Bronchial epithelial cell (primary cell): ENCODE measurements at regions not wholly inside any gene's neighbourhood (a gene's known extent, or its start where the extent isn't known, plus 50 kb on each side); places are given as distances from the start of the nearest gene placed in this dataset.

ENCODE experiments used
- DNase-seq: peaks from one replicate; pipeline ENCODE4 v3.0.0-alpha.2; 2010; ENCODE audit warnings: low read depth
- FAIRE-seq: peaks from 2 replicates; lab custom pipeline; 2011; peaks lifted over from hg19 to GRCh38; lab: Jason Lieb, UNC
- H3K27me3 ChIP-seq: 2 replicates; pipeline ENCODE4 v1.5.1; 2011; ENCODE audit warnings: low read length; ENCODE audit not compliant: control insufficient read depth, insufficient read depth
- H3K36me3 ChIP-seq: 2 replicates; pipeline ENCODE4 v1.5.1; 2011; ENCODE audit warnings: low read length; ENCODE audit not compliant: control insufficient read depth, insufficient read depth
- H3K4me3 ChIP-seq: 2 replicates; pipeline ENCODE4 v1.5.1; 2011; ENCODE audit warnings: mild to moderate bottlenecking, low read depth, low read length, control low read depth
- TF ChIP-seq, protein P1 (sequence below): IDR thresholded peaks from 2 replicates; pipeline ENCODE4 v1.5.1; 2011; ENCODE audit warnings: mild to moderate bottlenecking, moderate library complexity, low read length, control low read depth, inconsistent platforms; ENCODE audit not compliant: insufficient read depth, severe bottlenecking

DNA sequence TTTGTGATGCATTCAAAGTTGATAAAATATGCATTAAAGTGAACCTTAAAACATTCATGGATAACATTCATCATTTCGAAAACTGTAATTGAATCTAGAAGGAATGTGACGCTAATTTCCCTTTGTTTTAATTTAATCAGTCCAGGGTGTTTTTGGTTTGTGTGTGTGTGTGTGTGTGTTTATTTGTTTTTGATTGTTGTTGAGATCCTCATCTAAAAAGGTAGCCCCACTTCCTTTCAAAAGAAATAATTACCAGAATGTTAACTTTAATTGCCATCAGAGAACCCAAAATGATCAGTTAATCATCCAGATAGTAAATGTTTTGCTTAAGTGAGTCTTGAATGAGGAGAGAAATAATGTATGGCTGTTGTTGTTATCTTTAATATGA is 74.5 kb upstream of the PTPRZ1 start:
- Histone ChIP-seq H3K4me3 (no peak overlapping the region), H3K27me3 (no peaks in the 10 kb centered on the region), H3K36me3 (no peaks in the 10 kb centered on the region)
- TF ChIP-seq, protein P1, sequence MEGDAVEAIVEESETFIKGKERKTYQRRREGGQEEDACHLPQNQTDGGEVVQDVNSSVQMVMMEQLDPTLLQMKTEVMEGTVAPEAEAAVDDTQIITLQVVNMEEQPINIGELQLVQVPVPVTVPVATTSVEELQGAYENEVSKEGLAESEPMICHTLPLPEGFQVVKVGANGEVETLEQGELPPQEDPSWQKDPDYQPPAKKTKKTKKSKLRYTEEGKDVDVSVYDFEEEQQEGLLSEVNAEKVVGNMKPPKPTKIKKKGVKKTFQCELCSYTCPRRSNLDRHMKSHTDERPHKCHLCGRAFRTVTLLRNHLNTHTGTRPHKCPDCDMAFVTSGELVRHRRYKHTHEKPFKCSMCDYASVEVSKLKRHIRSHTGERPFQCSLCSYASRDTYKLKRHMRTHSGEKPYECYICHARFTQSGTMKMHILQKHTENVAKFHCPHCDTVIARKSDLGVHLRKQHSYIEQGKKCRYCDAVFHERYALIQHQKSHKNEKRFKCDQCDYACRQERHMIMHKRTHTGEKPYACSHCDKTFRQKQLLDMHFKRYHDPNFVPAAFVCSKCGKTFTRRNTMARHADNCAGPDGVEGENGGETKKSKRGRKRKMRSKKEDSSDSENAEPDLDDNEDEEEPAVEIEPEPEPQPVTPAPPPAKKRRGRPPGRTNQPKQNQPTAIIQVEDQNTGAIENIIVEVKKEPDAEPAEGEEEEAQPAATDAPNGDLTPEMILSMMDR, result no peak
- FAIRE-seq (no peak), DNase-seq (no peak)

DNA sequence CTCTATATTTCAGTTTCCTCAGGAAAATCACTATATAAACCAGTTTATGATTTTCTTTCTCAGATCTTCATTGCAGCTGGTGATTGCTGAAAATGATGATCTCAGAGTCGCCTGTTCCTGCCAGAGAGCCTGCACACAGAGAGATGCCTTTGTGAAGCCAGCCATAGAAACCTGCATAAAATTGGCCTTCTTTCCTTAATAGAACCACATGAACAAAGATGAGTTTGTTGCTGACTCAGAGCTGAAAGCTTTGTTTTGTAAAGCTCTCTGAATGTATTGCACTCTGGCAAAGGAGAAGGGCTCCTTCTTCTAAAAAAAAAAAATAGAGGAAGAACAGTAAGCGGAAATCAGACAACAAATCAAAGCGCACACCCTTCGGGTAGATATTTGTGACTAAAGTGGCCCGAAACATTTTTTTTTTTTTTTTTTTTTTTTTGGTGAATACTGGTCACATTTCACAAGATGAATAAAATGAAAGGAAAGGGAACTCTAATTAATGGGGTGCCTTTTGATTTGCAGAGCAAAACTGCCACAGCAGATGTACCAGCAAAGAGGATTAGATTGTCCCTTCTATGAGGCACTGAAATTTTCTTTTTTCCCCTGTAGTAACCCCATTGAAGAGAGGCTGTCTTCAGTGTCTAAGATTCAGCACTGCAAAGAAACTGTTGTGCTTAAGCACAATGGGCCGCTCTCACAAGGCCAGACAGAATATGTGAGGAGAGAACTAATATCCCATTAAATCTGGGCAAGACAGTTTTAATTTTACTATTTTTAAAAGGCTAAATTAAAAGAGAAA is 75.1 kb upstream of the PTPRZ1 start:
- Histone ChIP-seq H3K36me3 (no peaks in the 10 kb centered on the region), H3K27me3 (no peaks in the 10 kb centered on the region), H3K4me3 (no peak overlapping the region)
- DNase-seq, result peak; percentile 80
- FAIRE-seq, result no peak
- TF ChIP-seq, protein P1, result no peak

DNA sequence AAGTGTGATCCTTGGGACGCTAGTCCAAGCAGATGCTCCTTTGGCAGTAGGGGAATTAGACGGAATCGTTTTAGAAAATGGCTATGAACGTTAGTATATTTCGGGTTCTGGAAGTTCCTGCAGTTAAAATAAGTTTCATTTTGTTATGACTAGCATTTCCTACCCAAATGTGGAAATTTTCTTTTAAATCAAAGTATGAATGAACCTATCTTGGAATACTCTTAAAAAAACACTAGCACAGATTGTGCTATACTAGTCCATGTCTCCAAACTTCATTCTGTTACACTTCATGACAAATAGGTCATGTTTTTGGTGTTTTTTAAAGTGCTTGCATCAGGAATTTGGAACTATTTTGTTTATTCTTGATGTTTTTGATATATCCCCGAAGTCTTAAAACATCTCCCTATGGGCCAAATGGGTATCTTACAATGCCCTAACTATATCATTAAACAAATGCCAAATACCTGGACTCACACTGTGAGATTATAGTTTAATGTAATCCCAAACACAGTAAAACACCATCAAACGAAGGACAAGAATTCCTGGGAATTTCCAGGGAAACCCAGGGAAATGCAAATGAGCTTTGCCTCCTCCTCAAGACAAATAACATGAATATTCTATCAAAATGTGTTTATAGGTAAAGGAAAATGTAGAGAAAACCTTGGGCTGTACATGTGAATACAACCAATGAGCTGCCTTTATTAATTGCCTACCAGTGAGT is 75.9 kb upstream of the PTPRZ1 start:
- FAIRE-seq (no peak), DNase-seq (no peak)
- Histone ChIP-seq H3K27me3 (no peaks in the 10 kb centered on the region), H3K36me3 (no peaks in the 10 kb centered on the region), H3K4me3 (no peak overlapping the region)
- TF ChIP-seq, protein P1, result no peak

DNA sequence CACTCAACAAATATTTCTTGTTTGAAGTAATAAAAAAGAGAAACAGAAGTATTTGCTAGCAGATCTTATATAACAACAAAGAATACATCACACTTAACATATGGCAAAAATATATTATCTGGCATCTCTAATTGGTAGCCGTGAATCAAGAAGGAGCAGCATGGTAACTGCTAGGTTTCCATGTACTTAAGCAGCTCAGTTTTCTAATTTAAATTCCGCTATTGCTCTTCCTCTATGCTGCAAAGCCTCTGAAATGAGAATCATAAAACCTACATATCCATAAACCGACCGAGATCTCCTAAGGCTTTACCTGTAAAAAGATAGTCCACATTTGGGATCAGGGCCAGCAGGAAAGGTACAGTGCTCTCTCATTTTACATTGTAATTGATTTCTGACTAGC is 76.6 kb upstream of the PTPRZ1 start:
- TF ChIP-seq, protein P1, result no peak
- FAIRE-seq (no peak), DNase-seq (no peak)
- no peaks in the 10 kb centered on the region for H3K36me3 ChIP-seq
- H3K4me3 ChIP-seq, result no peak overlapping the region
- no peaks in the 10 kb centered on the region for H3K27me3 ChIP-seq

DNA sequence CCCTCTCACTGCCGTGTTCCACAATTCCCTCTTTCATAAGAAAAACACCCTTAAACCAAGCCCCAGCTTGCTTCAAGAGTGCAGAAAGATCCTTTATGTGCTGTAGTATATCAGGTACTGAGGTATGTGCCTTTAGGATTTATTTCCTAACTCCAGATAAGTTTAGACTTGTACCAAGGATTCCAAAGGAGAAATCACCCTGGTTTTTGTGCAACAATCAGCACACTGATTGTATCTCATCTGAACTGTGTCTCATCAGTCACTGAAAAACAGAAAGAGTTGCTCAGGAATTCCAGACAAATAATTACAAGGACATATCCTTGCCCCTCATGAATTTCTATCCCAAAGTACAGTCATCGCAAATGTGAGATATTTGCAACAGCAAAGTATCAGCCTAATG is 77.2 kb upstream of the PTPRZ1 start:
- no peaks in the 10 kb centered on the region for H3K36me3 ChIP-seq
- no peak overlapping the region for H3K4me3 ChIP-seq
- FAIRE-seq (no peak), DNase-seq (peak; percentile 99)
- no peaks in the 10 kb centered on the region for H3K27me3 ChIP-seq
- TF ChIP-seq, protein P1, result no peak
